ENCODE measurements at regions not wholly inside any gene's neighbourhood (a gene's known extent, or its start where the extent isn't known, plus 50 kb on each side); places are given as distances from the start of the nearest gene placed in this dataset.

GRCh38 chr14:100416921-100417860 lies 94.1 kb downstream of the SLC25A47 start (continued):
- TF ChIP-seq MAFF (IDR thresholded peaks at IDR 0.05; ENCODE audit: low read length) (peak; percentile 54; the same call in 1 of the 2 replicates), ZNF511 (CRISPR knock-in tag; IDR thresholded peaks at IDR 0.05) (no peak), FOXA3 (CRISPR knock-in tag; conservative IDR thresholded peaks at IDR 0.05 in 1 of 2, IDR thresholded peaks at IDR 0.05 in 1 of 2) (0 out of 4 replicates have a peak, but pooled peaks of 1 of the 2 experiments have one; percentile 42), NFE2 (IDR thresholded peaks at IDR 0.05; ENCODE audit: low read depth) (peak; percentile 75), REST (IDR thresholded peaks at IDR 0.05; ENCODE audit: borderline replicate concordance) (peak; percentile 66), REST (CRISPR knock-in tag; IDR thresholded peaks at IDR 0.05; ENCODE audit: low read depth) (no peak), ZNF263 (CRISPR knock-in tag; IDR thresholded peaks at IDR 0.05; ENCODE audit: borderline replicate concordance) (peak; percentile 44; the same call in 1 of the 2 replicates), ZBTB33 (CRISPR knock-in tag; IDR thresholded peaks at IDR 0.05) (0 out of 2 replicates have a peak, but pooled peaks have one; percentile 22), ATF7 (IDR thresholded peaks at IDR 0.05) (0 out of 2 replicates have a peak, but pooled peaks have one; percentile 32), NR4A1 (CRISPR knock-in tag; IDR thresholded peaks at IDR 0.05) (no peak), NR4A1 (tag; IDR thresholded peaks at IDR 0.05) (no peak), PHB (CRISPR knock-in tag; IDR thresholded peaks at IDR 0.05) (no peak), MAFG (tag; conservative IDR thresholded peaks at IDR 0.05) (peak; percentile 86), ARID1B (IDR thresholded peaks at IDR 0.05) (0 out of 2 replicates have a peak, but pooled peaks have one; percentile 9), ZC3H8 (IDR thresholded peaks at IDR 0.05) (no peak), TRIM28 (IDR thresholded peaks at IDR 0.05) (no peak)
